Right cardiac atrium (tissue), 5 donors: ENCODE measurements at regions not wholly inside any gene's neighbourhood (a gene's known extent, or its start where the extent isn't known, plus 50 kb on each side); places are given as distances from the start of the nearest gene placed in this dataset.

Experiments
- ATAC-seq, 2 donors: fragments of 200-7000 bp; cut with Tn5 transposase; one replicate each; pipeline versions ENCODE4 v1.8.0 to v1.9.1; 2020; ENCODE audit warnings: moderate library complexity in 2 of 2, mild to moderate bottlenecking in 1 of 2
- DNase-seq, 3 donors: peaks; one replicate each; pipeline ENCODE4 v3.0.0-alpha.2; 2020
- H3K27ac ChIP-seq: one replicate; pipeline ENCODE4 v1.5.1; 2013; ENCODE audit warnings: mild to moderate bottlenecking, low read length, control low read depth, moderate library complexity
- H3K27me3 ChIP-seq: one replicate; pipeline ENCODE4 v1.6.1; 2013; ENCODE audit not compliant: control insufficient read depth, insufficient read depth
- H3K4me1 ChIP-seq: one replicate; pipeline ENCODE4 v1.6.1; 2013; ENCODE audit warnings: low read length; ENCODE audit not compliant: control insufficient read depth, insufficient read depth
- H3K4me3 ChIP-seq: one replicate; pipeline ENCODE4 v1.5.1; 2013; ENCODE audit warnings: low read length, control low read depth
- H3K9me3 ChIP-seq: one replicate; pipeline ENCODE4 v1.6.1; 2013; ENCODE audit warnings: low read length; ENCODE audit not compliant: control insufficient read depth
- WGBS: extraction: QIAGEN DNeasy Blood & Tissue Kit; methylation state at CpG from one replicate; pipeline ENCODE4 v1.1.7; 2013; 5-methylcytosine and 5-hydroxymethylcytosine counted together
- intact Hi-C, 4 donors: fragments of 100-400 bp; cut with DNase I; formaldehyde crosslinking; loops; one replicate each; pipeline versions ENCODE4 v1.11.0 to v1.14.0; 2022 to 2023
- donor health status: healthy with polysubstance abuse.
- donor health status: DM: no; HTN: yes; CAD: no.
- donor health status: DM: no; HTN: no; CAD: no.
- donor health status: DM: no; HTN: yes; CAD: no; lungs with severe emphysema.
- donor health status: DM: yes; HTN: yes; CAD: no.

GRCh38 chr13:33472446-33472845 is 186.9 kb upstream of the STARD13 start:
- DNase-seq, result no peak
- WGBS, result 88% methylated on average over 3 of the region's 3 CpGs

DNA sequence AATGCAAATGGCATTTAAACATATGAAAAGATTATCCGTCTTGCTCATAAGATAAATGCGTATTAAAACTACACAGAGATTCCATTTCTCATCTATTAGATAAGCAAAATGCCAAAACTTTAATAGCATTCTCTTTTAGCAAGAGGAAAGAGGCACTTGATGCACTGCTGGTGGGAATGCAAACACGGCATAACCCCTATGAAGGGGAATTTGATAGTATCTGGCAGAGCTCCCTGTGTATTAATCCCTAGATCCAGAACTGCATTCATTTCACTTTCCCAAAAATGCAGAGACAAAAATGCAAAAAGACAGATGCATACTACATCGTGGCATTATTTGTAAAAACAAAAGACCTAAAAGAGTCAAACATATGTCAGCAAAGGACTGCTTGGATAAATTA is 193.6 kb upstream of the STARD13 start:
- ATAC-seq (no peak), DNase-seq (no peak)
- Histone ChIP-seq H3K9me3 (no peaks in the 10 kb centered on the region), H3K4me1 (no peaks in the 10 kb centered on the region), H3K27me3 (no peaks in the 10 kb centered on the region), H3K27ac (no peak overlapping the region), H3K4me3 (no peak overlapping the region)
- WGBS, result 67% methylated on average over 4 of the region's 4 CpGs
- intact Hi-C loops, result no loop called here

More at GRCh38 chr13:33472446-33472845, 186.9 kb upstream of the STARD13 start:
- no peak for ATAC-seq
- intact Hi-C loops, result no loop called here
- Histone ChIP-seq H3K4me3 (no peak overlapping the region), H3K4me1 (no peaks in the 10 kb centered on the region), H3K27me3 (no peaks in the 10 kb centered on the region), H3K27ac (no peak overlapping the region), H3K9me3 (no peaks in the 10 kb centered on the region)

DNA sequence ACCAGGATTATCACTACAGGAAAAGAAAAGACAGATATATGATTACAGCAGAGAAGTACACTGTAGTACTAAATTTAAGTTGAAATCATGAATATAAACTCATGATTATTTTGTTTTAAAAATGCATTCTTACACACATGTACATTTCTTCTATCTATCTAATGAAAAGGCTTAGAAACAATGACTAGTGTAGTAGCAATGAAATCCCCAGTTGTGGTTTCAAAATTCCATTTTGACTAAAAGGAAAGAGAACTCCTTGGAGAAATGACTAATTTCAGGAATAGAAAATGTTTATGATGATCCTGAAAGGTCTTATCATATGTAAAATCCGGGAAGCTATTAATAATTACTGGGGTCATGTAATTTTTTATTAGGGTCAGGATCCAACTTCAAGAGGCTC is 195.0 kb upstream of the STARD13 start:
- Histone ChIP-seq H3K27ac (no peak overlapping the region), H3K4me3 (no peak overlapping the region), H3K27me3 (no peaks in the 10 kb centered on the region), H3K4me1 (no peaks in the 10 kb centered on the region), H3K9me3 (no peaks in the 10 kb centered on the region)
- DNase-seq, result no peak
- intact Hi-C loops, result no loop called here
- 69% methylated on average over 1 of the region's 1 CpG for WGBS
- ATAC-seq, result no peak

DNA sequence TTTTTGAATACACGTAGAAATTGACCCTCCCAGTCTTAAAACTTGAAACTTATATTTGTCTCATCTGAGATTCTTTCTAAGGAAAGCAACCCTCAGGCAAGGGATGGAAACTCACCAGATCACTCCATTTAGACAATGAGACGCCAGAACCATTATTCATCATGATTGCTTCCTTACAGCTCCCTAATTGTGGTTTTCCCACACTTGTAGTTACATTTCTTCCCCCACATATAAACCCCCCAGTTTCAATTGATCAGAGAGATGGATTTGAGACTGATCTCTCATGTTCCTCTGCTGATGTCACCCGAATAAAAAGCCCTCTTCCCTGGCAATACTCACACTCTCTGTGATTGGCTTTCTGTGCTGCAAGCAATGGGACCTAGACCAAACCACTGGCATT is 197.9 kb upstream of the STARD13 start:
- DNase-seq (no peak), ATAC-seq (no peak)
- Histone ChIP-seq H3K4me1 (peaks cover 2% of the 10 kb centered on the region), H3K27me3 (no peaks in the 10 kb centered on the region), H3K9me3 (no peaks in the 10 kb centered on the region), H3K27ac (no peak overlapping the region), H3K4me3 (no peak overlapping the region)
- 90% methylated on average over 3 of the region's 3 CpGs for WGBS
- intact Hi-C loops, result no loop called here

GRCh38 chr13:33485247-33485646 is 199.7 kb upstream of the STARD13 start:
- intact Hi-C loops, result no loop called here
- DNase-seq (no peak), ATAC-seq (no peak)
- Histone ChIP-seq H3K27me3 (no peaks in the 10 kb centered on the region), H3K4me3 (no peak overlapping the region), H3K9me3 (no peaks in the 10 kb centered on the region), H3K4me1 (peaks cover 2% of the 10 kb centered on the region), H3K27ac (no peak overlapping the region)
- 98% methylated on average over 1 of the region's 1 CpG for WGBS

- DNase-seq (no peak), ATAC-seq (peak; percentile 79 to 84)
- H3K9me3 ChIP-seq, result no peaks in the 10 kb centered on the region
- H3K4me3 ChIP-seq, result peak overlapping the region; percentile 37
- intact Hi-C loops, result no loop called here
- H3K27me3 ChIP-seq, result no peaks in the 10 kb centered on the region
- peaks cover 6% of the 10 kb centered on the region for H3K4me1 ChIP-seq
- H3K27ac ChIP-seq, result no peak overlapping the region
- 59% methylated on average over 5 of the region's 5 CpGs for WGBS
These were observed 202.2 kb upstream of the STARD13 start for GRCh38 chr13:33487575-33488243.

- no peak for DNase-seq
- Histone ChIP-seq H3K9me3 (no peaks in the 10 kb centered on the region), H3K4me3 (no peak overlapping the region), H3K27me3 (no peaks in the 10 kb centered on the region), H3K4me1 (peaks cover 10% of the 10 kb centered on the region), H3K27ac (no peak overlapping the region)
- WGBS, result 79% methylated on average over 4 of the region's 4 CpGs
- ATAC-seq, result no peak
- intact Hi-C loops, result no loop called here
These were observed 204.0 kb upstream of the STARD13 start for GRCh38 chr13:33489563-33489962.

- Histone ChIP-seq H3K4me3 (no peak overlapping the region), H3K4me1 (peaks cover 10% of the 10 kb centered on the region), H3K27ac (no peak overlapping the region), H3K9me3 (no peaks in the 10 kb centered on the region), H3K27me3 (no peaks in the 10 kb centered on the region)
- ATAC-seq (peak; percentile 43 to 44), DNase-seq (peak; percentile 42 to 74 (median 70))
- 56% methylated on average over 17 of the region's 17 CpGs for WGBS
- intact Hi-C loops, result no loop called here
These were observed 205.1 kb upstream of the STARD13 start for GRCh38 chr13:33490461-33491327.

DNA sequence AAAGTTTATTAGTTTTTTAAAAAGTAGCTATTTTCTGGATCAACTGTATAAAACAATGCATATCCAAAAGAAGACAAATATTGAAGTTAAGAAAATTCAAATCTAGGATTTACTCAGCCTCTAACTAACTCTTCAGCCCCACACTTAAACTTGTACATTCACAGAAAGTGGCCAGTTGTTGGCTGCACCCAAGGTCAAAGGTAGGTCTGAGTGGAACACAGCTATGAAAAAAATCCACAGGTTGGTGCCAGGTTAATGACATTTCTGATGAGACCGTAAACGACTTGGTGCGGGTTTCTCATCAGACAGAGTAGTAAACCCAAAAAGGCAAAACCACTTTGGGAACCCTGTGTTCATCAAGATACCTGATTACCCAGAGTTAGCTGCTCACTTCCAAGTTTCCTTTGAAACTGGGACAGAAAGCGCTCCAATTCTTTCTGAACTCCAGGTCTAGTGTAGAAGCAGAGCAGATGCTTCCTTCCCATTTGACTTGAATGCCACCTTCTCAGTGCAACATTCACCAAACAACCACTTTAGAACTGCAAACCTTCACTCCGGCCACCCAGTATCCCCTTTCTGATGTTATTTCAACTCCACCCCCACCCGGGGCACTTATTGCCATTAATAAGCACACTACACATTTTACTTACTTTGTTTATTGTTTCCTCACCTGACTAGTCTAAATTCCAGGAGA is 208.3 kb upstream of the STARD13 start:
- Histone ChIP-seq H3K27me3 (no peaks in the 10 kb centered on the region), H3K27ac (peak overlapping the region; percentile 72), H3K4me1 (peaks cover 8% of the 10 kb centered on the region), H3K9me3 (no peaks in the 10 kb centered on the region), H3K4me3 (no peak overlapping the region)
- intact Hi-C loops, result no loop called here
- DNase-seq (no peak), ATAC-seq (no peak)
- WGBS, result 90% methylated on average over 6 of the region's 6 CpGs

GRCh38 chr13:33494596-33495204 is 209.1 kb upstream of the STARD13 start:
- H3K27ac ChIP-seq, result peak overlapping the region; percentile 75
- H3K9me3 ChIP-seq, result no peaks in the 10 kb centered on the region
- H3K4me1 ChIP-seq, result peaks cover 8% of the 10 kb centered on the region
- ATAC-seq (peak; percentile 94 to 96), DNase-seq (peak in 2 of 3 donors; percentile 35 to 45)
- no peaks in the 10 kb centered on the region for H3K27me3 ChIP-seq
- WGBS, result 40% methylated on average over 4 of the region's 4 CpGs
- no peak overlapping the region for H3K4me3 ChIP-seq
- intact Hi-C loops, result no loop called here

DNA sequence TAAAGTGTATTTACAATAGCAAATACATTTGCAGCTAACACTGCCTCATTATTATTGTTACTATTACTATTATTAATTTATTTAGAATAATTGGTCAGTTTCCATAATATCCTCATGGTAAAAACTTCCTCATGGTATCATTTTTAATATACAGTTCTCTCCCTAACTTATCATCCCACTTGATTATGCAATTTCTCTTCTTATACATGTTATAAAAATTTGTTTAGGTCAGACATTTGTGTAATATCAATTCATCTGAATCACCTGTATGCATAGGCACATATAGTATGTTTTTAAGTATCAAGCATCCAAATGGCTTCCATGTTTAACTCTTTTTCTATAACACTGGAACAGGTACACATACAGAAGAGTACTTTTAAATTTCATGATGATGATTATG is 210.8 kb upstream of the STARD13 start:
- H3K27ac ChIP-seq, result no peak overlapping the region
- intact Hi-C loops, result no loop called here
- no peak for ATAC-seq

More for the DNA sequence above, 210.8 kb upstream of the STARD13 start:
- Histone ChIP-seq H3K4me1 (peaks cover 4% of the 10 kb centered on the region), H3K27me3 (no peaks in the 10 kb centered on the region), H3K4me3 (no peak overlapping the region), H3K9me3 (no peaks in the 10 kb centered on the region)
- DNase-seq, result no peak
